Heart left ventricle (tissue), 16 donors: ENCODE measurements at regions not wholly inside any gene's neighbourhood (a gene's known extent, or its start where the extent isn't known, plus 50 kb on each side); places are given as distances from the start of the nearest gene placed in this dataset.

Experiments
- ATAC-seq, 4 donors: fragments of 200-7000 bp; cut with Tn5 transposase; one replicate each; pipeline ENCODE4 v1.9.1; 2020 to 2022; ENCODE audit warnings: moderate library complexity in 4 of 4, mild to moderate bottlenecking in 3 of 4, moderate number of reproducible peaks in 1 of 4
- DNase-seq, 5 donors: peaks; one replicate each; pipeline ENCODE4 v3.0.0-alpha.2; 2020
- H3K27ac ChIP-seq, 12 donors: fragments of 200-600 bp; sonication (generic) in 4 of 12; one replicate each; pipeline versions ENCODE4 v1.5.0 to v1.8.0; 2016 to 2022; ENCODE audit warnings: mild to moderate bottlenecking in 2 of 12
- H3K27me3 ChIP-seq, 9 donors: fragments of 200-600 bp; sonication (generic) in 2 of 9; one replicate each; pipeline versions ENCODE4 v1.5.1 to v1.8.0; 2016 to 2022; ENCODE audit warnings: mild to moderate bottlenecking in 3 of 9
- H3K36me3 ChIP-seq, 9 donors: fragments of 200-600 bp; sonication (generic) in 2 of 9; one replicate each; pipeline versions ENCODE4 v1.5.0 to v1.8.0; 2018 to 2022; ENCODE audit warnings: mild to moderate bottlenecking in 2 of 9
- H3K4me1 ChIP-seq, 12 donors: fragments of 200-600 bp; sonication (generic) in 4 of 12; one replicate each; pipeline versions ENCODE4 v1.5.0 to v1.8.0; 2016 to 2022; ENCODE audit warnings: mild to moderate bottlenecking in 3 of 12
- H3K4me3 ChIP-seq, 12 donors: fragments of 200-600 bp; sonication (generic) in 4 of 12; one replicate each; pipeline versions ENCODE4 v1.5.0 to v1.8.0; 2017 to 2022; ENCODE audit warnings: mild to moderate bottlenecking in 9 of 12, moderate library complexity in 4 of 12
- H3K9me3 ChIP-seq, 12 donors: fragments of 200-600 bp; sonication (generic) in 4 of 12; one replicate each; pipeline versions ENCODE4 v1.5.0 to v1.8.0; 2016 to 2022; ENCODE audit warnings: mild to moderate bottlenecking in 1 of 12
- POLR2A ChIP-seq, 2 donors: fragments of 450-650 bp; IDR thresholded peaks; one replicate each; pipeline ENCODE4 v1.6.1; 2017; ENCODE audit warnings: antibody characterized with exemption in 2 of 2, mild to moderate bottlenecking in 2 of 2, moderate library complexity in 2 of 2
- WGBS, 4 donors: extraction: QIAGEN DNeasy Blood & Tissue Kit in 2 of 4; methylation state at CpG; one replicate each; pipeline versions ENCODE4 v1.1.5 to v1.1.7; 2013 to 2018; 5-methylcytosine and 5-hydroxymethylcytosine counted together
- intact Hi-C, 10 donors: fragments of 100-400 bp; cut with DNase I; formaldehyde crosslinking; loops; one replicate each; pipeline versions ENCODE4 v1.11.1 to v1.14.2; 2022
- TF ChIP-seq, protein P1 (sequence below), 12 donors: fragments of 200-600 bp; sonication (generic) in 4 of 12; IDR thresholded peaks; one replicate each; pipeline versions ENCODE4 v1.5.0 to v1.8.0; 2018 to 2022; ENCODE audit warnings: antibody characterized with exemption in 12 of 12, mild to moderate bottlenecking in 5 of 12
- donor health status: ischemic (EF 13 %, LVEDD 7.1; RV severe dilation, severe dysfunction).
- donor health status: healthy with polysubstance abuse.
- donor health status: DM: no; HTN: yes; CAD: no.
- donor health status: DM: no; HTN: no; CAD: no.
- donor health status: ischemic (EF 25% LVEDD 6.9; RV normal size, moderate dysfunction).
- donor health status: ischemic (EF 25% LVEDD 5.7; RV mildly dilated, moderate dysfunction).
- donor health status: healthy.
- donor health status: DM: yes; HTN: yes; CAD: no.
- donor health status: ischemic (EF 35%, LVEDD 5.7; RV mildly dilated, moderate dysfunction).
- donor health status: nonischemic (EF 11% LVEDD 7.7; RV severe dilation, severe dysfunction).
- donor health status: DM: yes; HTN: yes; CAD: no.
- donor health status: PGD.
- donor health status: ischemic (EF 29% LVEDD 5.4; RV normal size, mild dysfunction).
- donor health status: nonischemic (EF 23%, LVEDD 6.1; RV moderate dilation, normal function).

DNA sequence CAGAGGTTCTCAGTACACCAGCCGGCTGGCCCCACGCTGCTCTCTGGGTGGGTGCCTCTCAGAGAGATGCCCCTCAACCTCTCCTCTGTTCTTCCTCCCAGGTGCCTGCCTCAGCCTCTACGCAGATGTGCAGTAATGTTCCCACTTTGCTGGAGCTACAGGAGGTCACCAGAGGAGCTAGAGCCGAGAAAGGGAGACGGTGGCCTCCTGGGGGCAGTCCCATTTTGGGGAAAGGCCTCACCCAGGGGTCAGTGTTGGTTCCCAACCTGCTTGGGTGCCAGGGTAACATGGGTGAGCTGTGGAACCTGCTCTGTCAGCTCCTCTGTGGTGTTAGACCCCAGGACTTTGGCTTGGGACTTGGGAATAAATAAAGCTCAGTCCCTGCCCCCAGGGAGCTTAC, 145.3 kb upstream of the MLN start:
- H3K9me3 ChIP-seq = no peaks in the 10 kb centered on the region
- TF ChIP-seq, protein P1, sequence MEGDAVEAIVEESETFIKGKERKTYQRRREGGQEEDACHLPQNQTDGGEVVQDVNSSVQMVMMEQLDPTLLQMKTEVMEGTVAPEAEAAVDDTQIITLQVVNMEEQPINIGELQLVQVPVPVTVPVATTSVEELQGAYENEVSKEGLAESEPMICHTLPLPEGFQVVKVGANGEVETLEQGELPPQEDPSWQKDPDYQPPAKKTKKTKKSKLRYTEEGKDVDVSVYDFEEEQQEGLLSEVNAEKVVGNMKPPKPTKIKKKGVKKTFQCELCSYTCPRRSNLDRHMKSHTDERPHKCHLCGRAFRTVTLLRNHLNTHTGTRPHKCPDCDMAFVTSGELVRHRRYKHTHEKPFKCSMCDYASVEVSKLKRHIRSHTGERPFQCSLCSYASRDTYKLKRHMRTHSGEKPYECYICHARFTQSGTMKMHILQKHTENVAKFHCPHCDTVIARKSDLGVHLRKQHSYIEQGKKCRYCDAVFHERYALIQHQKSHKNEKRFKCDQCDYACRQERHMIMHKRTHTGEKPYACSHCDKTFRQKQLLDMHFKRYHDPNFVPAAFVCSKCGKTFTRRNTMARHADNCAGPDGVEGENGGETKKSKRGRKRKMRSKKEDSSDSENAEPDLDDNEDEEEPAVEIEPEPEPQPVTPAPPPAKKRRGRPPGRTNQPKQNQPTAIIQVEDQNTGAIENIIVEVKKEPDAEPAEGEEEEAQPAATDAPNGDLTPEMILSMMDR (IDR thresholded peaks at IDR 0.05) = no peak
- TF ChIP-seq POLR2A (IDR thresholded peaks at IDR 0.05) = no peak
- no peak overlapping the region for H3K4me3 ChIP-seq
- DNase-seq (no peak), ATAC-seq (no peak)
- no peak overlapping the region for H3K27ac ChIP-seq
- peaks cover 3 to 41% (median 15%) of the 10 kb centered on the region in 9 donors for H3K27me3 ChIP-seq
- H3K36me3 ChIP-seq = no peaks in the 10 kb centered on the region
- H3K4me1 ChIP-seq = no peaks in the 10 kb centered on the region
- intact Hi-C loops = no loop called here
- 79 to 86% (median 83%) methylated on average over 3 to 5 of the region's 5 CpGs for WGBS, 4 donors

DNA sequence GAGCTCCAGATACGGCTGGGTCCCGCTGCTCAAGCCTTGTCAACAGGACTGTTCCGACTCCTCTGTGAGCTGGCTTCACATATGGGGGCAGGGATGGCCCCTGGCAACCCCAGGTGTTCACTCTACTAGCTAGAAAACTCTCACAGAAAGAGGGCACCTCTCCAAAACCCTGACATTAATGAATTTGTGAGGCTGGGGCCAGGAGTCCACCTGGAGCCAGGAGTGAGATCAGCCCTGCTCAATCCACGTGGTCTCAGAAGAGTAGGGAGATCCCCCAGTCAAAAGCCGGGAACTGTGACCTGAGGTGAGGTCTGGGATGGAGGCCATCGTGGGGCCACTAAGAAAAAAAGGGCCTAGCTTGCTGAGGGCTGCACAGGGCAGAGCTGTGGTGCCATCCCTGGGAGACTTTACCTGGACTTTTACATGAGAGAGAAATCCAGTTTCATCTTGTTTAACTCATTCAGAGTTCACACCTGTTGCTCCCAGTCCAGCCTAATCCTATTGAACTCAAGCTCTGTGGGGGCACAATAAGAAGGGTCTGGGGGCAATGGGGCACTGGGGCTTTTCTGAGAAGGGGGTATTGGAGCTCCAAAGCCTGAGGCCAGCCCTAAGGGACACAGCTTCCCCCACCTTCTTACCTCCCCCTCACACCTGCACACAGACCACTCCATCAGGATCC, 144.3 kb upstream of the MLN start:
- 80 to 83% (median 82%) methylated on average over 6 of the region's 6 CpGs for WGBS, 4 donors
- peaks cover 3 to 50% (median 15%) of the 10 kb centered on the region in 9 donors for H3K27me3 ChIP-seq

DNA sequence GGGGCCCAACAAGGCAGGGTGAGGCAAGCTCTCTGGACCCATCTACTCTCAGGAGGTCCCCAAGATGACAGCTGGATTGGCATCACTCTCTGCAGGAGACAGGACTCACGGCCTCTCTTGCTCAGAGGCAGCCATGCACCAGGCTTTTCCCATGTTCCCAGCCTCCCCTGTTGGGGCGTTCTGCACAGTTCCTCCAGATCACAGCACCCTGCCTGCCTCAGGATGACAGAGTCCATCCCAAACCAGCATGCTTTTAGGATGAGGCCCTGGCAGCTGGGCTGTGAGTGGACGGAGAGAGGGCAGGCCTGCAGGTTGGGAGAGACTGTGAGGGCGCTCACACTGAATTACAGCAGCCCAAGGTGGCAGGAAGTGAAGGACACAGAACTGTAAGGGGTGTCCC, 143.2 kb upstream of the MLN start:
- DNase-seq (no peak), ATAC-seq (no peak)
- Histone ChIP-seq H3K27me3 (peaks cover under 1 to 54% (median 15%) of the 10 kb centered on the region in 9 donors), H3K4me1 (no peaks in the 10 kb centered on the region), H3K9me3 (no peaks in the 10 kb centered on the region), H3K36me3 (no peaks in the 10 kb centered on the region), H3K27ac (no peak overlapping the region), H3K4me3 (no peak overlapping the region)
- WGBS, 4 donors = 65 to 94% (median 87%) methylated on average over 3 to 4 of the region's 4 CpGs
- intact Hi-C loops = no loop called here
- no peak for TF ChIP-seq POLR2A (IDR thresholded peaks at IDR 0.05)
- TF ChIP-seq, protein P1 (IDR thresholded peaks at IDR 0.05) = no peak

More for the DNA sequence above, 144.3 kb upstream of the MLN start:
- H3K36me3 ChIP-seq = no peaks in the 10 kb centered on the region
- H3K9me3 ChIP-seq = no peaks in the 10 kb centered on the region
- H3K27ac ChIP-seq = no peak overlapping the region
- ATAC-seq (no peak), DNase-seq (no peak)
- TF ChIP-seq, protein P1 (IDR thresholded peaks at IDR 0.05) = no peak
- no peak for TF ChIP-seq POLR2A (IDR thresholded peaks at IDR 0.05)
- intact Hi-C loops = no loop called here
- H3K4me3 ChIP-seq = no peak overlapping the region
- no peaks in the 10 kb centered on the region for H3K4me1 ChIP-seq

DNA sequence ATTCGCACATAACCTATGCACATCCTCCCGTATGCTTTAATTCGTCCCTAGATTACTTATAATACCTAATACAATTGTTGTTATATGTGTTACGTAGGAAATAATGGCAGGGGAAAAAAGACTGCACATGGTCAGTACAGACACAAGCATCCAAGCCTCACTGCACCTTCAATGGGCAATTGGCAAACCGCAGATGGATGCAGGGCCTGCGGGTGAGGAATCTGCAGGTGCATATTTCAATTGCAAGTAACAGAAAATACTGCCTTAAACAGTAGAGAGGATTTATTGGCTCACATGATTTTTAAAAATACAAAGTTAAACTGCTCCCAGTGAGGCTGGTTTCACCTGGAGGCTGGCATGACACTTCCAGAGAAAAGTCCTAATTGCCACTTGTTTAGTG, 142.1 kb upstream of the MLN start:
- no peak for DNase-seq
- no peak for TF ChIP-seq POLR2A (IDR thresholded peaks at IDR 0.05)
- TF ChIP-seq, protein P1 (IDR thresholded peaks at IDR 0.05) = no peak
- ATAC-seq = no peak
- no peaks in the 10 kb centered on the region for H3K36me3 ChIP-seq
- no peaks in the 10 kb centered on the region for H3K9me3 ChIP-seq
- no peaks in the 10 kb centered on the region for H3K4me1 ChIP-seq
- intact Hi-C loops = no loop called here
- 85 to 94% (median 94%) methylated on average over 6 of the region's 6 CpGs for WGBS, 4 donors
- peaks cover 0 to 46% (median 8%) of the 10 kb centered on the region in 9 donors for H3K27me3 ChIP-seq
- H3K27ac ChIP-seq = no peak overlapping the region
- H3K4me3 ChIP-seq = no peak overlapping the region
